Anterior cingulate cortex (tissue), 58 donors: ENCODE measurements at regions not wholly inside any gene's neighbourhood (a gene's known extent, or its start where the extent isn't known, plus 50 kb on each side); places are given as distances from the start of the nearest gene placed in this dataset.
A peak's percentile ranks its signal among the peaks of the same experiment; 100 is the strongest.
"Not testable (repeated sequence)": the region's sequence is repeated elsewhere in the genome, so short reads cannot be mapped to it uniquely, and the experiment has no call there.

Source experiments
- DNase-seq, 58 donors: peaks; one replicate each; lab custom pipeline; 2025; lab: John Stamatoyannopoulos, UW

- DNase-seq: no peak
Measured at GRCh38 chr6:120852293-120852849, 481.9 kb downstream of the TBC1D32 start.

- DNase-seq: peak in 1 of 58 donors; percentile 12
Measured at GRCh38 chr6:120826253-120826652, 508.0 kb downstream of the TBC1D32 start.

- no peak for DNase-seq
Measured at GRCh38 chr6:120816794-120817193, 517.5 kb downstream of the TBC1D32 start.

GRCh38 chr6:120805276-120805675 lies 529.0 kb downstream of the TBC1D32 start:
- no peak for DNase-seq

- no peak for DNase-seq
Measured at GRCh38 chr6:120804612-120805011, 529.7 kb downstream of the TBC1D32 start.

- no peak for DNase-seq
Measured at GRCh38 chr6:120786682-120787081, 547.6 kb downstream of the TBC1D32 start.

GRCh38 chr6:120786256-120786655 lies 548.0 kb downstream of the TBC1D32 start:
- DNase-seq: no peak

- DNase-seq: no peak
Measured at GRCh38 chr6:120785459-120786086, 548.7 kb downstream of the TBC1D32 start.

- DNase-seq: no peak
Measured at GRCh38 chr6:120779441-120779840, 554.8 kb downstream of the TBC1D32 start.

GRCh38 chr6:120775698-120776097 lies 558.6 kb downstream of the TBC1D32 start:
- no peak for DNase-seq

GRCh38 chr6:120774275-120774674 lies 560.0 kb downstream of the TBC1D32 start:
- no peak for DNase-seq

- no peak for DNase-seq
Measured at GRCh38 chr6:120771019-120771418, 563.3 kb downstream of the TBC1D32 start.

GRCh38 chr6:120764312-120764711 lies 570.0 kb downstream of the TBC1D32 start:
- DNase-seq: no peak

GRCh38 chr6:120759570-120759969 lies 574.7 kb downstream of the TBC1D32 start:
- no peak for DNase-seq

GRCh38 chr6:120748574-120748973 lies 585.7 kb downstream of the TBC1D32 start:
- DNase-seq: not testable (repeated sequence)

GRCh38 chr6:120736740-120737139 lies 597.5 kb downstream of the TBC1D32 start:
- DNase-seq: no peak

- DNase-seq: no peak
Measured at GRCh38 chr6:120735641-120736040, 598.6 kb downstream of the TBC1D32 start.

GRCh38 chr6:120711255-120711654 lies 623.0 kb downstream of the TBC1D32 start:
- DNase-seq: no peak

GRCh38 chr6:120700001-120700400 lies 634.3 kb downstream of the TBC1D32 start:
- DNase-seq: no peak

- DNase-seq: no peak
Measured at GRCh38 chr6:120686492-120686891, 647.8 kb downstream of the TBC1D32 start.

GRCh38 chr6:120682145-120682544 lies 652.1 kb downstream of the TBC1D32 start:
- DNase-seq: no peak

- no peak for DNase-seq
Measured at GRCh38 chr6:120681204-120681603, 653.1 kb downstream of the TBC1D32 start.

GRCh38 chr6:120675886-120676285 lies 658.4 kb downstream of the TBC1D32 start:
- no peak for DNase-seq
